ENCODE measurements at regions not wholly inside any gene's neighbourhood (a gene's known extent, or its start where the extent isn't known, plus 50 kb on each side); places are given as distances from the start of the nearest gene placed in this dataset.
A peak's percentile ranks its signal among the peaks of the same experiment; 100 is the strongest.

DNA sequence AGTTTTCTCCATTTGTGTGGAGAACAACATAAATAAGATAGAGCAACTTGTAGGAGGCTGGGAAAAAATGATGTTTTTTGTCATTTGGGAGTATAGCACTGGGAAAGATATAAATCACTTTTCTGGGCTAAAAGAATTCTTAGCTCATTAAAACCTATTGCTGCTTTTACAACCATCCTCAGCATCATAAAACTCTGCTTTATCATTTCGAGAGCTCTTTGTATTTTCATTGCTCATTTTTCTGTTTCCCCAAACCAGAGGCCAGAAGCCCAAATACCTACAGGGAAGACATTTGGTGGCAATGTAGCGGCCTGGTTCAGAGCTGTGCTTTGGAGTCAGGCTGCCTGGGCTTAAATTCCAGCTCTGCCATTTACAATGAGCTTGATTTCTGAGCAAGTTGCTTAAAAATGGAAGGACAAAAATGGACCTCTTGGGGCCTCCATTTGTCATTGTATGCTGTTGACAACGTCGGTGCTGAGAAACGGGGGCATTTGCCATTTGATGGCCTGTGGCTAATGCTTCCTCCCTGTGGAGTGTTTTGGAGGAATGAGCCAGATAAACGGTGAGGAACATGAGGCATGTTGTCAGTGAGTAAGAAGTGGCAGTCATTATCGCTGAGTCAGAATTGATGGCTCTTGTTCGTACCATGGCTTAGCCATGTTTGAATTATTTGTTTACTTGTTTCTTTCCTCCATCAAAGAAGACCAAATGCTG, 260.0 kb downstream of the EBLN2 start:
- H2BK12ac ChIP-seq (ENCODE audit: low read length in 2 of 2): no peak overlapping the region
- H3K9me3 ChIP-seq (ENCODE audit: control insufficient read depth, low read length): peaks cover 10% of the 10 kb centered on the region
- no peak overlapping the region for H3K18ac ChIP-seq (ENCODE audit: low read depth in 1 of 2, low read length in 2 of 2)
- H4K91ac ChIP-seq (ENCODE audit: low read length): no peak overlapping the region
- H3K79me1 ChIP-seq (replicated peaks; ENCODE audit: low read length, poor library complexity, severe bottlenecking): no peaks in the 10 kb centered on the region
- H2AFZ ChIP-seq (ENCODE audit: low read depth, low read length): no peak overlapping the region
- H2BK120ac ChIP-seq (ENCODE audit: low read depth, low read length): no peak overlapping the region
- H4K8ac ChIP-seq (ENCODE audit: low read length): no peak overlapping the region
- H3K27ac ChIP-seq (ENCODE audit: low read length, poor library complexity, severe bottlenecking): no peak overlapping the region
- no peaks in the 10 kb centered on the region for H3K4me1 ChIP-seq (ENCODE audit: control insufficient read depth, insufficient read depth, low read depth, low read length)
- H2BK15ac ChIP-seq (ENCODE audit: low read depth, poor library complexity, severe bottlenecking): no peak overlapping the region
- no peak overlapping the region for H3K4ac ChIP-seq (ENCODE audit: low read depth in 1 of 2, low read length in 2 of 2)
- no peak overlapping the region for H3K4me2 ChIP-seq (ENCODE audit: low read length, poor library complexity, severe bottlenecking)
- no peak for DNase-seq
- H2AK5ac ChIP-seq (ENCODE audit: low read length, severe bottlenecking): no peak overlapping the region
- H3K9ac ChIP-seq (ENCODE audit: low read length): no peak overlapping the region
- no peaks in the 10 kb centered on the region for H3K36me3 ChIP-seq (ENCODE audit: control insufficient read depth in 1 of 2, insufficient read depth in 2 of 2, low read depth in 1 of 2, low read length in 2 of 2)
- H3K4me3 ChIP-seq (ENCODE audit: insufficient read depth in 1 of 2, low read depth in 1 of 2, low read length in 2 of 2): no peak overlapping the region
- WGBS: 35% methylated on average over 7 of the region's 8 CpGs
- H3K14ac ChIP-seq (ENCODE audit: low read length in 2 of 2): no peak overlapping the region
- H3K27me3 ChIP-seq (ENCODE audit: control insufficient read depth in 1 of 2, insufficient read depth in 1 of 2, low read length in 2 of 2): no peaks in the 10 kb centered on the region
- H2BK5ac ChIP-seq (ENCODE audit: low read depth, low read length, poor library complexity, severe bottlenecking): no peak overlapping the region
- H3K23ac ChIP-seq (ENCODE audit: low read length in 2 of 2): no peak overlapping the region

DNA sequence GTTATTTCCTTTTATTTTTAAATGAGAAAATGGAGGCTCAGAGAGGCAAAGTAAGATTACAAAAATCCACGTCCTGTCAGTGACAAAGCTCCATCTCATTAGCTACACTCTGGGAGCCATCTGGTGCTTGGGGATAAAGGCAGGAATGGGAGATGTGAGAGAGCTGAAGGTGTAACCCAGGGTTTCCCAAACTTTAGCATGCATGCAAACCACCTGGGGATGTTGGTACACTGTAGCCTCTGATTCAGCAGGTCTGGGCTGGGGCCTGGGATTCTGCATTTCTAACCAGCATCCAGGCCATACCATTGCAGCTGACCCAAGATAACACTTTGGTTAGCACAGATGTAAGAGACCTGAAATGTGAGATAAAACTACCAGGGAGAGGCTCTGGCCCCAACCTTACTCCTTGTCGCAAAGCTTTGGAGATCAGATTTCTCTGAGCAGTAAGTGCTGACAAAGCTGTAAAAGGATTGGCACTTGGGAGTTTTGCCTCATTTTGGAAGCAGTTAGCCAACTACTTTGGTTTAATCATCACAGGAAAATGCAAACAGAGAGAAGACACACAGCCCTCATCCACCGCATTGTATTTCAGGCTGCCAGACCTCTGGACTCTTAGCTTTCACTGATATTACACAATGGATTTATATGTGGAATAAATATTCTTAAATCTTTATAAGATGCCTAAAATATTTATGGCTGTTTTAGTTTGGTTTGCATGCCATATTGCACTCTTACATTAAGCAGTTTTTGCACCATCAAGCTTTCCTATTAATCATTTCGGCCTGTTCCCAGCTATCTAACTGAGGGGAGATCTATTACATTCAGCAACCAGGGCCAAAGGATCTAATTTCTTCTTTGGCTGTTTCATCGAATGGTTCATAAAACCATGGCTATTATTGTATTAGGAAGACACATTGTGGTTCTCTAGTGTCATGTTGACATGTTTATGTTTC, 263.0 kb downstream of the EBLN2 start:
- Histone ChIP-seq H2BK5ac (ENCODE audit: low read depth, low read length, poor library complexity, severe bottlenecking) (no peak overlapping the region), H3K9me3 (ENCODE audit: control insufficient read depth, low read length) (peaks cover 10% of the 10 kb centered on the region), H3K4me3 (ENCODE audit: insufficient read depth in 1 of 2, low read depth in 1 of 2, low read length in 2 of 2) (no peak overlapping the region), H3K4me1 (ENCODE audit: control insufficient read depth, insufficient read depth, low read depth, low read length) (no peaks in the 10 kb centered on the region), H3K9ac (ENCODE audit: low read length) (peak overlapping the region; percentile 22), H3K18ac (ENCODE audit: low read depth in 1 of 2, low read length in 2 of 2) (no peak overlapping the region), H3K79me1 (replicated peaks; ENCODE audit: low read length, poor library complexity, severe bottlenecking) (no peaks in the 10 kb centered on the region), H3K14ac (ENCODE audit: low read length in 2 of 2) (no peak overlapping the region), H2BK12ac (ENCODE audit: low read length in 2 of 2) (no peak overlapping the region), H2BK15ac (ENCODE audit: low read depth, poor library complexity, severe bottlenecking) (no peak overlapping the region), H2BK120ac (ENCODE audit: low read depth, low read length) (no peak overlapping the region), H3K36me3 (ENCODE audit: control insufficient read depth in 1 of 2, insufficient read depth in 2 of 2, low read depth in 1 of 2, low read length in 2 of 2) (no peaks in the 10 kb centered on the region), H4K8ac (ENCODE audit: low read length) (no peak overlapping the region), H3K23ac (ENCODE audit: low read length in 2 of 2) (no peak overlapping the region), H3K27me3 (ENCODE audit: control insufficient read depth in 1 of 2, insufficient read depth in 1 of 2, low read length in 2 of 2) (no peaks in the 10 kb centered on the region), H4K91ac (ENCODE audit: low read length) (no peak overlapping the region), H3K4ac (ENCODE audit: low read depth in 1 of 2, low read length in 2 of 2) (no peak overlapping the region), H2AFZ (ENCODE audit: low read depth, low read length) (no peak overlapping the region), H3K4me2 (ENCODE audit: low read length, poor library complexity, severe bottlenecking) (no peak overlapping the region), H3K27ac (ENCODE audit: low read length, poor library complexity, severe bottlenecking) (no peak overlapping the region), H2AK5ac (ENCODE audit: low read length, severe bottlenecking) (no peak overlapping the region)
- 87% methylated on average over 4 of the region's 5 CpGs for WGBS
- DNase-seq: no peak

DNA sequence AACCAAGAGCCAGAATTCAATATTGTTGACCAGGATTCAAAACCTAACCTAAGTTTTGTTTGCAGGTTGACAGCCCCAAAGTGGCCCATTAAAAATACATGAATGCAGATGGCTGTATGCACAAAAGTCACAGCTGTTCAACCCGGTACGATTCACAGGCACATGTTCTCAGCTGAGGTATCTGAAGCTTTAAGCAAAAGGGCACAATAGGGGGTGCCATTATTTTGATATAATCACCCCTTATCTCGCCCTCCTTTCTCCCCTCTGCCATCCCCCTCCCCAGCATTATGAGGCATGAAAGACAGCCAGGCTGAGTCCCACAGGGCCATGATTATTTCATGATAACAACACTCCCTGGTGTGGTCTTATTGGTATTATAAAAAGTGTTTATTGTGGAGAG, 264.9 kb downstream of the EBLN2 start:
- no peak overlapping the region for H2AFZ ChIP-seq (ENCODE audit: low read depth, low read length)
- no peak for DNase-seq
- no peaks in the 10 kb centered on the region for H3K79me1 ChIP-seq (replicated peaks; ENCODE audit: low read length, poor library complexity, severe bottlenecking)
- H3K27ac ChIP-seq (ENCODE audit: low read length, poor library complexity, severe bottlenecking): no peak overlapping the region
- H2BK12ac ChIP-seq (ENCODE audit: low read length in 2 of 2): no peak overlapping the region
- no peak overlapping the region for H2BK120ac ChIP-seq (ENCODE audit: low read depth, low read length)
- H3K9me3 ChIP-seq (ENCODE audit: control insufficient read depth, low read length): peaks cover 10% of the 10 kb centered on the region
- no peaks in the 10 kb centered on the region for H3K4me1 ChIP-seq (ENCODE audit: control insufficient read depth, insufficient read depth, low read depth, low read length)
- H4K91ac ChIP-seq (ENCODE audit: low read length): no peak overlapping the region
- no peak overlapping the region for H2AK5ac ChIP-seq (ENCODE audit: low read length, severe bottlenecking)
- H3K18ac ChIP-seq (ENCODE audit: low read depth in 1 of 2, low read length in 2 of 2): no peak overlapping the region
- H3K27me3 ChIP-seq (ENCODE audit: control insufficient read depth in 1 of 2, insufficient read depth in 1 of 2, low read length in 2 of 2): no peaks in the 10 kb centered on the region
- no peak overlapping the region for H4K8ac ChIP-seq (ENCODE audit: low read length)
- H3K14ac ChIP-seq (ENCODE audit: low read length in 2 of 2): no peak overlapping the region
- no peak overlapping the region for H3K23ac ChIP-seq (ENCODE audit: low read length in 2 of 2)
- no peak overlapping the region for H2BK5ac ChIP-seq (ENCODE audit: low read depth, low read length, poor library complexity, severe bottlenecking)
- no peak overlapping the region for H2BK15ac ChIP-seq (ENCODE audit: low read depth, poor library complexity, severe bottlenecking)
- no peaks in the 10 kb centered on the region for H3K36me3 ChIP-seq (ENCODE audit: control insufficient read depth in 1 of 2, insufficient read depth in 2 of 2, low read depth in 1 of 2, low read length in 2 of 2)
- no peak overlapping the region for H3K4me3 ChIP-seq (ENCODE audit: insufficient read depth in 1 of 2, low read depth in 1 of 2, low read length in 2 of 2)
- no peak overlapping the region for H3K4ac ChIP-seq (ENCODE audit: low read depth in 1 of 2, low read length in 2 of 2)
- no peak overlapping the region for H3K9ac ChIP-seq (ENCODE audit: low read length)
- peak overlapping the region; percentile 13 for H3K4me2 ChIP-seq (ENCODE audit: low read length, poor library complexity, severe bottlenecking)
- 72% methylated on average over 3 of the region's 3 CpGs for WGBS

DNA sequence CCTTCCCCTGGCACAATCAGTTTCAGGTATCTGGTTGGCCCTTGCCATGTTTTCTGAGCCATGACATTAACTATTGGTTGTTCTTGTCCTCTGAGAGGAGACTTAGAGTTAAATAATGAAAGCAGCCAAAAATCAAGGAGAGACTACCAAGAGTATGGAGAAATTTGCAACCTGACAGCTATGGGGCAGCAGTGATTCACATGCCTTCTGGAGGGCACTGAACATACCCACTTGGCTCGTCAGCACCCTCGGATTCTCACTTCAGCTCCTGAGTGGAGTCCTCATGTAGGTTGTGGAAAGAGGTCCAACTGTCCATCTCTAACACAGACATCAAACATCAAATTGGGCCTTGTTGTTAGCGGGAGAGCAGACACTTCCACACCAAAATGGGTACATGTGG, 265.6 kb downstream of the EBLN2 start:
- Histone ChIP-seq H3K27ac (ENCODE audit: low read length, poor library complexity, severe bottlenecking) (no peak overlapping the region), H4K91ac (ENCODE audit: low read length) (no peak overlapping the region), H2AK5ac (ENCODE audit: low read length, severe bottlenecking) (no peak overlapping the region), H3K4me1 (ENCODE audit: control insufficient read depth, insufficient read depth, low read depth, low read length) (no peaks in the 10 kb centered on the region), H2BK12ac (ENCODE audit: low read length in 2 of 2) (no peak overlapping the region), H2BK15ac (ENCODE audit: low read depth, poor library complexity, severe bottlenecking) (no peak overlapping the region), H3K14ac (ENCODE audit: low read length in 2 of 2) (no peak overlapping the region), H3K36me3 (ENCODE audit: control insufficient read depth in 1 of 2, insufficient read depth in 2 of 2, low read depth in 1 of 2, low read length in 2 of 2) (no peaks in the 10 kb centered on the region), H3K18ac (ENCODE audit: low read depth in 1 of 2, low read length in 2 of 2) (no peak overlapping the region), H3K79me1 (replicated peaks; ENCODE audit: low read length, poor library complexity, severe bottlenecking) (no peaks in the 10 kb centered on the region), H3K9ac (ENCODE audit: low read length) (no peak overlapping the region), H3K4me3 (ENCODE audit: insufficient read depth in 1 of 2, low read depth in 1 of 2, low read length in 2 of 2) (no peak overlapping the region), H3K27me3 (ENCODE audit: control insufficient read depth in 1 of 2, insufficient read depth in 1 of 2, low read length in 2 of 2) (no peaks in the 10 kb centered on the region), H2BK5ac (ENCODE audit: low read depth, low read length, poor library complexity, severe bottlenecking) (no peak overlapping the region), H3K9me3 (ENCODE audit: control insufficient read depth, low read length) (peaks cover 10% of the 10 kb centered on the region), H2BK120ac (ENCODE audit: low read depth, low read length) (no peak overlapping the region), H3K23ac (ENCODE audit: low read length in 2 of 2) (no peak overlapping the region), H3K4ac (ENCODE audit: low read depth in 1 of 2, low read length in 2 of 2) (no peak overlapping the region), H4K8ac (ENCODE audit: low read length) (no peak overlapping the region), H3K4me2 (ENCODE audit: low read length, poor library complexity, severe bottlenecking) (no peak overlapping the region), H2AFZ (ENCODE audit: low read depth, low read length) (no peak overlapping the region)
- DNase-seq: no peak
- 48% methylated on average over 2 of the region's 3 CpGs for WGBS
